GM23248 (cell line): ENCODE measurements at regions not wholly inside any gene's neighbourhood (a gene's known extent, or its start where the extent isn't known, plus 50 kb on each side); places are given as distances from the start of the nearest gene placed in this dataset.

ENCODE experiments used
- DNase-seq: peaks from one replicate; pipeline ENCODE4 v3.0.0-alpha.2; 2015
- H2AFZ ChIP-seq: fragments of 200-600 bp; sonication (generic); 2 replicates; pipeline ENCODE4 v1.6.1; 2016; ENCODE audit warnings: antibody characterized with exemption
- H3F3A ChIP-seq: fragments of 200-600 bp; sonication (generic); 2 replicates; pipeline ENCODE4 v1.6.1; 2016; ENCODE audit warnings: mild to moderate bottlenecking, antibody characterized with exemption, mixed run types; ENCODE audit not compliant: insufficient read depth
- H3K27ac ChIP-seq: fragments of 200-600 bp; sonication (generic); 2 replicates; pipeline ENCODE4 v1.5.1; 2016; ENCODE audit warnings: mild to moderate bottlenecking
- H3K27me3 ChIP-seq: fragments of 200-600 bp; sonication (generic); replicated peaks from 2 replicates; pipeline ENCODE4 v1.6.1; 2016; ENCODE audit warnings: mild to moderate bottlenecking; ENCODE audit not compliant: insufficient read depth
- H3K36me3 ChIP-seq: fragments of 200-600 bp; sonication (generic); 2 replicates; pipeline ENCODE4 v1.6.1; 2016; ENCODE audit warnings: low read depth, mild to moderate bottlenecking
- H3K4me1 ChIP-seq: fragments of 200-600 bp; sonication (generic); 2 replicates; pipeline ENCODE4 v1.6.1; 2016; ENCODE audit warnings: mild to moderate bottlenecking; ENCODE audit not compliant: insufficient read depth
- H3K4me2 ChIP-seq: fragments of 200-600 bp; sonication (generic); one replicate; pipeline ENCODE4 v1.6.1; 2016; ENCODE audit warnings: mild to moderate bottlenecking; ENCODE audit not compliant: unreplicated experiment
- H3K4me3 ChIP-seq: fragments of 200-600 bp; sonication (generic); 2 replicates; pipeline ENCODE4 v1.5.1; 2016; ENCODE audit warnings: mild to moderate bottlenecking
- H3K79me2 ChIP-seq: fragments of 200-600 bp; sonication (generic); 2 replicates; pipeline ENCODE4 v1.6.1; 2016; ENCODE audit warnings: mild to moderate bottlenecking; ENCODE audit not compliant: insufficient read depth
- H3K9ac ChIP-seq: fragments of 200-600 bp; sonication (generic); 2 replicates; pipeline ENCODE4 v1.6.1; 2016; ENCODE audit warnings: mild to moderate bottlenecking
- H3K9me2 ChIP-seq: fragments of 200-600 bp; sonication (generic); 2 replicates; pipeline ENCODE4 v1.6.1; 2016; ENCODE audit warnings: mixed run types, mild to moderate bottlenecking, moderate library complexity; ENCODE audit not compliant: insufficient read depth
- H3K9me3 ChIP-seq: fragments of 200-600 bp; sonication (generic); one replicate; pipeline ENCODE4 v1.6.1; 2017; ENCODE audit warnings: low read depth
- H4K20me1 ChIP-seq: fragments of 200-600 bp; sonication (generic); 2 replicates; pipeline ENCODE4 v1.6.0; 2016; ENCODE audit not compliant: insufficient read depth
- EZH2 ChIP-seq: fragments of 200-600 bp; sonication (generic); IDR thresholded peaks from 2 replicates; pipeline ENCODE4 v1.6.1; 2018; ENCODE audit warnings: antibody characterized with exemption, mild to moderate bottlenecking; ENCODE audit not compliant: insufficient read depth, poor library complexity, severe bottlenecking
- EZH2phosphoT487 ChIP-seq: fragments of 200-600 bp; sonication (generic); IDR thresholded peaks from 2 replicates; pipeline ENCODE4 v1.6.1; 2018; ENCODE audit warnings: antibody characterized with exemption, moderate library complexity, mild to moderate bottlenecking, low read depth; ENCODE audit not compliant: insufficient read depth
- whole genome bisulfite sequencing, 2 experiments: methylation state at CpG; one replicate each; pipeline ENCODE4 v1.1.6; 2015 to 2017; ENCODE audit warnings: low lambda C conversion rate in 2 of 2, low coverage in 1 of 2; ENCODE audit errors: missing lambda C conversion rate in 2 of 2; 5-methylcytosine and 5-hydroxymethylcytosine counted together
- in situ Hi-C: fragments of 300-500 bp; cut with MboI; formaldehyde crosslinking; loops from 2 replicates; pipeline ENCODE4 v1.15.0; 2020

- TF ChIP-seq EZH2: no peak
- no peak for TF ChIP-seq EZH2phosphoT487
- no peaks in the 10 kb centered on the region for H3K4me1 ChIP-seq
- no peaks in the 10 kb centered on the region for H4K20me1 ChIP-seq
- no peak overlapping the region for H3K27ac ChIP-seq
- DNase-seq: no peak
- H3K79me2 ChIP-seq: no peaks in the 10 kb centered on the region
- H3K9ac ChIP-seq: no peak overlapping the region
- H2AFZ ChIP-seq: no peak overlapping the region
- H3K9me3 ChIP-seq: no peaks in the 10 kb centered on the region
- no peaks in the 10 kb centered on the region for H3K36me3 ChIP-seq
- no peak overlapping the region for H3K4me2 ChIP-seq
- no peaks in the 10 kb centered on the region for H3K9me2 ChIP-seq
- no peaks in the 10 kb centered on the region for H3F3A ChIP-seq
- no peaks in the 10 kb centered on the region for H3K27me3 ChIP-seq
- WGBS, 2 experiments: 27 to 31% methylated on average over 6 of the region's 6 CpGs
- in situ Hi-C loops: no loop called here
- H3K4me3 ChIP-seq: no peak overlapping the region
Measured at GRCh38 chr4:189497516-189497915, 443.2 kb upstream of the FRG1 start.

- Histone ChIP-seq H3K4me2 (no peak overlapping the region), H3K27me3 (no peaks in the 10 kb centered on the region), H3K9me2 (no peaks in the 10 kb centered on the region), H2AFZ (no peak overlapping the region), H3K27ac (no peak overlapping the region), H3K9ac (no peak overlapping the region), H3K36me3 (no peaks in the 10 kb centered on the region), H3K4me1 (no peaks in the 10 kb centered on the region), H3K9me3 (no peaks in the 10 kb centered on the region), H3K4me3 (no peak overlapping the region), H3F3A (no peaks in the 10 kb centered on the region), H3K79me2 (no peaks in the 10 kb centered on the region), H4K20me1 (no peaks in the 10 kb centered on the region)
- TF ChIP-seq EZH2: no peak
- TF ChIP-seq EZH2phosphoT487: no peak
- WGBS, 2 experiments: 44 to 47% methylated on average over 9 to 10 of the region's 10 CpGs
- in situ Hi-C loops: no loop called here
- no peak for DNase-seq
Measured at GRCh38 chr4:189497996-189498395, 442.7 kb upstream of the FRG1 start.

- Histone ChIP-seq H3K4me1 (no peaks in the 10 kb centered on the region), H2AFZ (no peak overlapping the region), H3K27ac (no peak overlapping the region), H3K4me2 (no peak overlapping the region), H4K20me1 (no peaks in the 10 kb centered on the region), H3K9me2 (no peaks in the 10 kb centered on the region), H3K36me3 (no peaks in the 10 kb centered on the region), H3K27me3 (no peaks in the 10 kb centered on the region), H3K79me2 (no peaks in the 10 kb centered on the region), H3F3A (no peaks in the 10 kb centered on the region), H3K9me3 (no peaks in the 10 kb centered on the region), H3K4me3 (no peak overlapping the region), H3K9ac (no peak overlapping the region)
- TF ChIP-seq EZH2 (no peak), EZH2phosphoT487 (no peak)
- WGBS, 2 experiments: 14 to 16% methylated on average over 8 of the region's 8 CpGs
- no peak for DNase-seq
- in situ Hi-C loops: no loop called here
Measured at GRCh38 chr4:189498457-189498856, 442.2 kb upstream of the FRG1 start.

- WGBS, 2 experiments: 9 to 10% methylated on average over 7 of the region's 7 CpGs
- Histone ChIP-seq H3K9ac (no peak overlapping the region), H3K27me3 (no peaks in the 10 kb centered on the region)
Measured at GRCh38 chr4:189499696-189500095, 441.0 kb upstream of the FRG1 start.

GRCh38 chr4:189500970-189501369 lies 439.7 kb upstream of the FRG1 start:
- 11 to 18% methylated on average over 5 of the region's 5 CpGs for WGBS, 2 experiments
- H3K4me2 ChIP-seq: no peak overlapping the region
- no peak for DNase-seq
- H3F3A ChIP-seq: no peaks in the 10 kb centered on the region
- H3K27me3 ChIP-seq: no peaks in the 10 kb centered on the region
- H4K20me1 ChIP-seq: no peaks in the 10 kb centered on the region
- H3K9ac ChIP-seq: no peak overlapping the region
- H3K9me2 ChIP-seq: no peaks in the 10 kb centered on the region
- H3K4me3 ChIP-seq: no peak overlapping the region
- in situ Hi-C loops: no loop called here
- no peaks in the 10 kb centered on the region for H3K36me3 ChIP-seq
- no peaks in the 10 kb centered on the region for H3K9me3 ChIP-seq
- H3K27ac ChIP-seq: no peak overlapping the region
- H3K79me2 ChIP-seq: no peaks in the 10 kb centered on the region
- H3K4me1 ChIP-seq: no peaks in the 10 kb centered on the region
- H2AFZ ChIP-seq: no peak overlapping the region
- TF ChIP-seq EZH2phosphoT487 (no peak), EZH2 (no peak)

More at GRCh38 chr4:189499696-189500095, 441.0 kb upstream of the FRG1 start:
- TF ChIP-seq EZH2: no peak
- no peak for TF ChIP-seq EZH2phosphoT487
- H2AFZ ChIP-seq: no peak overlapping the region
- H3F3A ChIP-seq: no peaks in the 10 kb centered on the region
- H4K20me1 ChIP-seq: no peaks in the 10 kb centered on the region
- no peak overlapping the region for H3K4me2 ChIP-seq
- no peaks in the 10 kb centered on the region for H3K79me2 ChIP-seq
- no peak overlapping the region for H3K4me3 ChIP-seq
- H3K4me1 ChIP-seq: no peaks in the 10 kb centered on the region
- no peak for DNase-seq
- no peaks in the 10 kb centered on the region for H3K36me3 ChIP-seq
- no peaks in the 10 kb centered on the region for H3K9me3 ChIP-seq
- H3K27ac ChIP-seq: no peak overlapping the region
- H3K9me2 ChIP-seq: no peaks in the 10 kb centered on the region
- in situ Hi-C loops: no loop called here
